HL-60 (cell line): ENCODE measurements at regions not wholly inside any gene's neighbourhood (a gene's known extent, or its start where the extent isn't known, plus 50 kb on each side); places are given as distances from the start of the nearest gene placed in this dataset.

Experiments
- TF ChIP-seq, protein P1 (sequence below): IDR thresholded peaks from one replicate; pipeline ENCODE4 v1.5.1; 2011; ENCODE audit warnings: low read length, control low read depth, inconsistent platforms; ENCODE audit not compliant: insufficient read depth
- TF ChIP-seq, protein P2 (sequence below): IDR thresholded peaks from 2 replicates; pipeline ENCODE4 v1.6.1; 2012; ENCODE audit warnings: low read depth; ENCODE audit not compliant: insufficient replicate concordance

DNA sequence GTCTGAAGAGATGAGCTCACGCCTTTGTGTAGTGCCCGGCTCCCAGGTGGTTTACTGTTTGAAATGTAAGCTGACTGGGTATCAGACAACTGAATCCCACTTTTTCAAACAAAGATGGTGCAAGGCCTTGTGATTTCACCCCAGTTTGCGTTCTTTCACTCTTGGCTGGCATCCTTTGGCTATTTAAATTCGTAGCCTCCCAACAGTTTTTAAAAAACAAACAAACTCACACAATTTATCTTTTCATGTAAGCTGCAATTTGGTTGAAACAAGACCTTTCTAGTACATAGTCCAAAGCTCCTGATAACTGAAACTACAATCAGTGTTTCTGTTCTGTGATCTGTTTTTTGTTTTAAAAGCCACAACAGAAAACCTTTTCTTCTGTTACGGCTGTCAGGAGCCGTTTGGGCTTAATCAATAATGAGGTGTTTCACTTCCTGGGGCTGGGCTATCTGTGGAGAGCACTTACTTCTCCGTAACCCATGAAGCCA, 65.1 kb upstream of the NPAS1 start:
- TF ChIP-seq, protein P1, sequence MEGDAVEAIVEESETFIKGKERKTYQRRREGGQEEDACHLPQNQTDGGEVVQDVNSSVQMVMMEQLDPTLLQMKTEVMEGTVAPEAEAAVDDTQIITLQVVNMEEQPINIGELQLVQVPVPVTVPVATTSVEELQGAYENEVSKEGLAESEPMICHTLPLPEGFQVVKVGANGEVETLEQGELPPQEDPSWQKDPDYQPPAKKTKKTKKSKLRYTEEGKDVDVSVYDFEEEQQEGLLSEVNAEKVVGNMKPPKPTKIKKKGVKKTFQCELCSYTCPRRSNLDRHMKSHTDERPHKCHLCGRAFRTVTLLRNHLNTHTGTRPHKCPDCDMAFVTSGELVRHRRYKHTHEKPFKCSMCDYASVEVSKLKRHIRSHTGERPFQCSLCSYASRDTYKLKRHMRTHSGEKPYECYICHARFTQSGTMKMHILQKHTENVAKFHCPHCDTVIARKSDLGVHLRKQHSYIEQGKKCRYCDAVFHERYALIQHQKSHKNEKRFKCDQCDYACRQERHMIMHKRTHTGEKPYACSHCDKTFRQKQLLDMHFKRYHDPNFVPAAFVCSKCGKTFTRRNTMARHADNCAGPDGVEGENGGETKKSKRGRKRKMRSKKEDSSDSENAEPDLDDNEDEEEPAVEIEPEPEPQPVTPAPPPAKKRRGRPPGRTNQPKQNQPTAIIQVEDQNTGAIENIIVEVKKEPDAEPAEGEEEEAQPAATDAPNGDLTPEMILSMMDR, result no peak
- TF ChIP-seq, protein P2, sequence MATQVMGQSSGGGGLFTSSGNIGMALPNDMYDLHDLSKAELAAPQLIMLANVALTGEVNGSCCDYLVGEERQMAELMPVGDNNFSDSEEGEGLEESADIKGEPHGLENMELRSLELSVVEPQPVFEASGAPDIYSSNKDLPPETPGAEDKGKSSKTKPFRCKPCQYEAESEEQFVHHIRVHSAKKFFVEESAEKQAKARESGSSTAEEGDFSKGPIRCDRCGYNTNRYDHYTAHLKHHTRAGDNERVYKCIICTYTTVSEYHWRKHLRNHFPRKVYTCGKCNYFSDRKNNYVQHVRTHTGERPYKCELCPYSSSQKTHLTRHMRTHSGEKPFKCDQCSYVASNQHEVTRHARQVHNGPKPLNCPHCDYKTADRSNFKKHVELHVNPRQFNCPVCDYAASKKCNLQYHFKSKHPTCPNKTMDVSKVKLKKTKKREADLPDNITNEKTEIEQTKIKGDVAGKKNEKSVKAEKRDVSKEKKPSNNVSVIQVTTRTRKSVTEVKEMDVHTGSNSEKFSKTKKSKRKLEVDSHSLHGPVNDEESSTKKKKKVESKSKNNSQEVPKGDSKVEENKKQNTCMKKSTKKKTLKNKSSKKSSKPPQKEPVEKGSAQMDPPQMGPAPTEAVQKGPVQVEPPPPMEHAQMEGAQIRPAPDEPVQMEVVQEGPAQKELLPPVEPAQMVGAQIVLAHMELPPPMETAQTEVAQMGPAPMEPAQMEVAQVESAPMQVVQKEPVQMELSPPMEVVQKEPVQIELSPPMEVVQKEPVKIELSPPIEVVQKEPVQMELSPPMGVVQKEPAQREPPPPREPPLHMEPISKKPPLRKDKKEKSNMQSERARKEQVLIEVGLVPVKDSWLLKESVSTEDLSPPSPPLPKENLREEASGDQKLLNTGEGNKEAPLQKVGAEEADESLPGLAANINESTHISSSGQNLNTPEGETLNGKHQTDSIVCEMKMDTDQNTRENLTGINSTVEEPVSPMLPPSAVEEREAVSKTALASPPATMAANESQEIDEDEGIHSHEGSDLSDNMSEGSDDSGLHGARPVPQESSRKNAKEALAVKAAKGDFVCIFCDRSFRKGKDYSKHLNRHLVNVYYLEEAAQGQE, result no peak
